ENCODE measurements at regions not wholly inside any gene's neighbourhood (a gene's known extent, or its start where the extent isn't known, plus 50 kb on each side); places are given as distances from the start of the nearest gene placed in this dataset.

DNA sequence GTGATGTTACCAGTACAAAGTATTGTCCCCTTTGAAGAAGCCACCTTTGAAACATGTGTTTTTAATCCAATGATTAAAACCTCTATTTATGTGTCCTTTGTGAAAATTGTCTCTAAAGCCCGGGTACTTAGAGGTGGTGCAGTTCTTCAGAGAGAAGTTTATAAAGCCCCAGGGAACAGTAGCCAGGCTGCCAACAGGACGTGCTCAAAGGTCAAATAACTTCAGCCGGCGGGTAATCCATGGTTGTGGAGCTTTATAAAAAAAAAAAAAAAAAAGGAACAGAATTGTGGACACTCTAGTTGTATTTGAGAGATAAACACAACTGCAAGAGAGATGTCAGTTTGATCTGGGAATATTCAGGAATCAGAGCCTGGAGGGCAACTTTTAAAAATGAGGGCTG, 57.9 kb upstream of the CTNND2 start:
- Mint-ChIP-seq H3K27me3 (ENCODE audit: insufficient read depth) (no peaks in the 10 kb centered on the region), H3K4me1 (ENCODE audit: low read depth) (no peaks in the 10 kb centered on the region), H3K36me3 (ENCODE audit: low read depth) (no peaks in the 10 kb centered on the region), H3K4me3 (no peak overlapping the region), H3K27ac (no peak overlapping the region), H3K9me3 (no peaks in the 10 kb centered on the region)
- no peak for DNase-seq (ENCODE audit: low spot score)
- intact Hi-C loops (cut with micrococcal nuclease) = no loop called here

DNA sequence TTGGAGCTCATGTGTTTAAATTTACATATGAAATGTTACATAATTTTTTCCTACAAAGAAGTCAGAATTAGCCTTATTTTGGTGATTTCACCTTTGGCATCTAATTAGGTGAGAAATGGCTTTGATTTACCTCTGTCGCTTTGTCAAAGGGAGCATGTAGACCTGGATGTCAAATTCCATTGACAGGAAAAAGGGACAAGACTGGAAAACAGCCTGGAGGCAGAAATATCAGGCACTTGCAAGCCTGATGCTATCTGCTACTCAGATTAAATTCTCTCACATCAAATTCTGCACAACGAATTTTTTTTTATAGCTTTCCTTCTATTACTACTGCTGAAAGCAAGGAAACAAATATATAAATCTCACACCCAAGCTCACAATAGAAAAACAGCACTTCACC, 54.1 kb upstream of the CTNND2 start:
- intact Hi-C loops (cut with micrococcal nuclease) = no loop called here
- H3K4me1 Mint-ChIP-seq (ENCODE audit: low read depth) = no peaks in the 10 kb centered on the region
- no peaks in the 10 kb centered on the region for H3K9me3 Mint-ChIP-seq
- H3K27ac Mint-ChIP-seq = no peak overlapping the region
- H3K4me3 Mint-ChIP-seq = no peak overlapping the region
- no peaks in the 10 kb centered on the region for H3K36me3 Mint-ChIP-seq (ENCODE audit: low read depth)
- H3K27me3 Mint-ChIP-seq (ENCODE audit: insufficient read depth) = no peaks in the 10 kb centered on the region
- DNase-seq (ENCODE audit: low spot score) = no peak

DNA sequence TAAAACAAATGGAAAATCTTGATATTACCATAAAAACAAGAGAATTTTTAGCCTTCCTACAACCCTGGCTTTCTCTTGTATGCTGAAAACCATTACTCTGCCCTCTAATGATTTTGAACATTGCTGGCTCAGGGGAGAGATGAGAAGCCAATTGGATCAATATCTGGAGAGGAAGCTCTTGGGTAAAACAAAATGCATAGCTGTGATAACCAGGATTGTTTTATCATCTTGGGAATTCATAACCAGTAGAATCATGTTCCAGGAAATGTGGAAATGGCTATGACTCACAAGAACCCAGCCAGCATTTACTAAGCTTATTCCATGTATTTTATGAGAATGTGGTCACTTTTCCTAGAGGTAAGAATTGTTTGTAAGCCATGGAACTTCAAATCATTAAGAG, 51.1 kb upstream of the CTNND2 start:
- no peaks in the 10 kb centered on the region for H3K27me3 Mint-ChIP-seq (ENCODE audit: insufficient read depth)
- H3K4me3 Mint-ChIP-seq = no peak overlapping the region
- no peak for DNase-seq (ENCODE audit: low spot score)
- no peaks in the 10 kb centered on the region for H3K36me3 Mint-ChIP-seq (ENCODE audit: low read depth)
- H3K27ac Mint-ChIP-seq = no peak overlapping the region
- H3K9me3 Mint-ChIP-seq = no peaks in the 10 kb centered on the region
- H3K4me1 Mint-ChIP-seq (ENCODE audit: low read depth) = no peaks in the 10 kb centered on the region
- intact Hi-C loops (cut with micrococcal nuclease) = no loop called here

All from activated T-helper 1 cell treated with anti-CD3 and anti-CD28 coated beads, Interleukin-12 subunit alpha, Interleukin-12 subunit beta, Interleukin-2, Interleukin-4 antibody, amounts not matched to agents 30 ng/mL and 10 ng/mL and 1 ng/mL, durations not matched to agents 14 hours and 24 hours and 36 hours (primary cell).